CD14-positive monocyte (primary cell): ENCODE measurements at regions not wholly inside any gene's neighbourhood (a gene's known extent, or its start where the extent isn't known, plus 50 kb on each side); places are given as distances from the start of the nearest gene placed in this dataset.
A peak's percentile ranks its signal among the peaks of the same experiment; 100 is the strongest.

ENCODE experiments used
- DNase-seq, 3 donors: peaks; one replicate each; pipeline ENCODE4 v3.0.0-alpha.2; 2011 to 2022
- H2AFZ ChIP-seq: 2 replicates; pipeline ENCODE4 v1.6.0; 2012; ENCODE audit warnings: mild to moderate bottlenecking, low read depth, low read length, inconsistent platforms; ENCODE audit not compliant: insufficient read depth, poor library complexity, severe bottlenecking
- H3K27ac ChIP-seq, 2 donors: 1 replicate in 1 of 2; 2 replicates in 1 of 2; pipeline ENCODE4 v1.5.1; 2012 to 2013; ENCODE audit warnings: low read length in 2 of 2, control low read depth in 1 of 2, inconsistent platforms in 1 of 2, low read depth in 1 of 2, mild to moderate bottlenecking in 1 of 2
- H3K27me3 ChIP-seq, 2 donors: one replicate each; pipeline versions ENCODE4 v1.6.0 to v1.6.1; 2011 to 2013; ENCODE audit warnings: low read length in 2 of 2; ENCODE audit not compliant: control insufficient read depth in 2 of 2, insufficient read depth in 2 of 2
- H3K36me3 ChIP-seq, 2 donors: replicated peaks in 1 of 2; 1 replicate in 1 of 2; 2 replicates in 1 of 2; pipeline versions ENCODE4 v1.5.1 to v1.6.1; 2012 to 2013; ENCODE audit warnings: low read length in 2 of 2, control low read depth in 1 of 2, inconsistent platforms in 1 of 2, mild to moderate bottlenecking in 1 of 2; ENCODE audit not compliant: insufficient read depth in 2 of 2, control insufficient read depth in 1 of 2
- H3K4me1 ChIP-seq, 2 donors: 1 replicate in 1 of 2; 2 replicates in 1 of 2; pipeline versions ENCODE4 v1.5.1 to v1.6.1; 2012 to 2013; ENCODE audit warnings: low read length in 2 of 2, control low read depth in 1 of 2, inconsistent platforms in 1 of 2, mild to moderate bottlenecking in 1 of 2, moderate library complexity in 1 of 2; ENCODE audit not compliant: insufficient read depth in 2 of 2, control insufficient read depth in 1 of 2
- H3K4me2 ChIP-seq: replicated peaks from 2 replicates; pipeline ENCODE3; 2012; ENCODE audit warnings: low read length, moderate library complexity, mild to moderate bottlenecking; ENCODE audit not compliant: poor library complexity, severe bottlenecking; ENCODE audit errors: extremely low read depth
- H3K4me3 ChIP-seq, 3 experiments: fragments of 200-600 bp in 1 of 3; sonication (generic) in 1 of 3; replicated peaks in 1 of 3; 1 replicate in 2 of 3; 2 replicates in 1 of 3; pipeline ENCODE4 v1.5.1; 2011 to 2013; ENCODE audit warnings: low read length in 3 of 3, mild to moderate bottlenecking in 3 of 3, control low read depth in 2 of 3, low read depth in 2 of 3, inconsistent platforms in 1 of 3, moderate library complexity in 1 of 3
- H3K79me2 ChIP-seq: 2 replicates; pipeline ENCODE4 v1.6.0; 2012; ENCODE audit warnings: mild to moderate bottlenecking, control low read depth, inconsistent platforms, low read length, moderate library complexity; ENCODE audit not compliant: insufficient read depth
- H3K9ac ChIP-seq: 2 replicates; pipeline ENCODE4 v1.6.0; 2017; ENCODE audit warnings: low read length, mild to moderate bottlenecking; ENCODE audit not compliant: insufficient read depth, poor library complexity, severe bottlenecking
- H3K9me3 ChIP-seq, 2 donors: replicated peaks in 1 of 2; 1 replicate in 1 of 2; 2 replicates in 1 of 2; pipeline versions ENCODE4 v1.5.1 to v1.6.1; 2012 to 2013; ENCODE audit warnings: low read length in 2 of 2, control low read depth in 1 of 2; ENCODE audit not compliant: control insufficient read depth in 1 of 2, insufficient read depth in 1 of 2
- H4K20me1 ChIP-seq: 2 replicates; pipeline ENCODE4 v1.6.0; 2012; ENCODE audit warnings: mild to moderate bottlenecking, low read length, control low read depth, moderate library complexity; ENCODE audit not compliant: insufficient read depth
- H3K27ac Mint-ChIP-seq, 7 donors: one replicate each; pipeline ENCODE4 v1.8.0; 2020; ENCODE audit warnings: mild to moderate bottlenecking in 7 of 7, mixed read lengths in 7 of 7, moderate library complexity in 6 of 7, inconsistent platforms in 2 of 7
- H3K27me3 Mint-ChIP-seq, 3 donors: one replicate each; pipeline ENCODE4 v1.8.0; 2021 to 2022; ENCODE audit warnings: low read depth in 3 of 3, mild to moderate bottlenecking in 3 of 3, mixed read lengths in 3 of 3, moderate library complexity in 3 of 3, inconsistent platforms in 1 of 3
- H3K36me3 Mint-ChIP-seq, 2 donors: one replicate each; pipeline ENCODE4 v1.8.0; 2020; ENCODE audit warnings: mixed read lengths in 2 of 2, inconsistent platforms in 1 of 2, mild to moderate bottlenecking in 1 of 2
- H3K4me1 Mint-ChIP-seq: one replicate; pipeline ENCODE4 v1.8.0; 2020; ENCODE audit warnings: mild to moderate bottlenecking, mixed read lengths
- H3K4me3 Mint-ChIP-seq, 2 donors: one replicate each; pipeline ENCODE4 v1.8.0; 2020; ENCODE audit warnings: mild to moderate bottlenecking in 2 of 2, mixed read lengths in 2 of 2, moderate library complexity in 1 of 2
- H3K9me3 Mint-ChIP-seq, 7 donors: one replicate each; pipeline ENCODE4 v1.8.0; 2020 to 2022; ENCODE audit warnings: mixed read lengths in 7 of 7, mild to moderate bottlenecking in 6 of 7, moderate library complexity in 6 of 7, inconsistent platforms in 2 of 7
- CTCF ChIP-seq: fragments of 200-600 bp; IDR thresholded peaks from one replicate; pipeline ENCODE4 v1.8.0; 2022; ENCODE audit warnings: antibody characterized with exemption, mild to moderate bottlenecking
- WGBS: methylation state at CpG from one replicate; pipeline ENCODE4 v1.1.5; 2013; ENCODE audit warnings: missing lambda C conversion rate; ENCODE audit not compliant: insufficient coverage; 5-methylcytosine and 5-hydroxymethylcytosine counted together
- intact Hi-C, 2 donors: fragments of 100-400 bp; cut with micrococcal nuclease; formaldehyde crosslinking; loops; one replicate each; pipeline versions ENCODE4 v1.15.0 to v1.15.1; 2023

GRCh38 chr4:185878633-185879032 is 66.6 kb upstream of the SORBS2 start:
- no peaks in the 10 kb centered on the region for H3K36me3 ChIP-seq
- Mint-ChIP-seq H3K27me3 (peaks cover 0 to 2% (median 1%) of the 10 kb centered on the region in 3 donors), H3K27ac (no peak overlapping the region), H3K9me3 (peaks cover 0 to 3% (median 0%) of the 10 kb centered on the region in 7 donors), H3K36me3 (no peaks in the 10 kb centered on the region), H3K4me3 (no peak overlapping the region), H3K4me1 (no peaks in the 10 kb centered on the region)
- TF ChIP-seq CTCF: no peak
- H3K9me3 ChIP-seq: no peaks in the 10 kb centered on the region
- H3K4me2 ChIP-seq: no peak overlapping the region
- H3K9ac ChIP-seq: no peak overlapping the region
- no peak overlapping the region for H3K27ac ChIP-seq
- no peak overlapping the region for H3K4me3 ChIP-seq
- no peak overlapping the region for H2AFZ ChIP-seq
- WGBS: 91% methylated on average over 9 of the region's 14 CpGs
- no peaks in the 10 kb centered on the region for H3K79me2 ChIP-seq
- H3K4me1 ChIP-seq: no peaks in the 10 kb centered on the region
- intact Hi-C loops: no loop called here
- H3K27me3 ChIP-seq: no peaks in the 10 kb centered on the region
- no peaks in the 10 kb centered on the region for H4K20me1 ChIP-seq
- no peak for DNase-seq

- Histone ChIP-seq H3K27ac (no peak overlapping the region), H2AFZ (no peak overlapping the region), H3K4me3 (no peak overlapping the region), H3K9me3 (no peaks in the 10 kb centered on the region), H3K27me3 (no peaks in the 10 kb centered on the region), H3K79me2 (no peaks in the 10 kb centered on the region), H3K4me1 (no peaks in the 10 kb centered on the region), H3K4me2 (no peak overlapping the region), H3K36me3 (no peaks in the 10 kb centered on the region), H4K20me1 (no peaks in the 10 kb centered on the region), H3K9ac (no peak overlapping the region)
- Mint-ChIP-seq H3K9me3 (peaks cover 0 to 3% (median 0%) of the 10 kb centered on the region in 7 donors), H3K36me3 (no peaks in the 10 kb centered on the region), H3K4me3 (no peak overlapping the region), H3K27me3 (peaks cover 0 to 2% (median 1%) of the 10 kb centered on the region in 3 donors), H3K27ac (peak overlapping the region in 1 of 7 donors; percentile 28), H3K4me1 (no peaks in the 10 kb centered on the region)
- intact Hi-C loops: no loop called here
- no peak for DNase-seq
- 88% methylated on average over 5 of the region's 18 CpGs for WGBS
- TF ChIP-seq CTCF: no peak
These were observed 67.8 kb upstream of the SORBS2 start for GRCh38 chr4:185879666-185880312.
